ENCODE measurements at regions not wholly inside any gene's neighbourhood (a gene's known extent, or its start where the extent isn't known, plus 50 kb on each side); places are given as distances from the start of the nearest gene placed in this dataset.

- no peak overlapping the region for H3K27ac ChIP-seq (ENCODE audit: low read length in 2 of 2)
- H3K27me3 ChIP-seq (replicated peaks in 1 of 4; ENCODE audit: control extremely low read depth in 1 of 4, control insufficient read depth in 3 of 4, insufficient read depth in 4 of 4, low read length in 3 of 4) = no peaks in the 10 kb centered on the region
- no CpG with 5 or more reads among the region's 1 CpG for WGBS (ENCODE audit: insufficient coverage)
- H3K4me2 ChIP-seq (replicated peaks; ENCODE audit: low read depth, low read length, poor library complexity, severe bottlenecking) = no peak overlapping the region
- no peaks in the 10 kb centered on the region for H4K20me1 ChIP-seq (ENCODE audit: control insufficient read depth, insufficient read depth, low read length, poor library complexity, severe bottlenecking)
- intact Hi-C loops (cut with micrococcal nuclease) = no loop called here
- DNase-seq (no peak), ATAC-seq (ENCODE audit: low read depth) (no peak)
- POLR2A ChIA-PET = no interaction called here
- no peak overlapping the region for H3K4me3 ChIP-seq (ENCODE audit: control extremely low read depth in 1 of 5, extremely low read depth in 1 of 5, insufficient read depth in 1 of 5, low read depth in 2 of 5, low read length in 4 of 5)
- TF ChIP-seq EZH2 (IDR thresholded peaks at IDR 0.05; ENCODE audit: borderline replicate concordance, insufficient read depth, low read depth, low read length, poor library complexity, severe bottlenecking) = no peak
- no peak for TF ChIP-seq CTCF (IDR thresholded peaks at IDR 0.05)
- Mint-ChIP-seq H3K27ac (no peak overlapping the region), H3K4me3 (no peak overlapping the region), H3K4me1 (no peaks in the 10 kb centered on the region), H3K9me3 (ENCODE audit: insufficient read depth) (peaks cover 2% of the 10 kb centered on the region), H3K27me3 (no peaks in the 10 kb centered on the region)
- no peaks in the 10 kb centered on the region for H3K36me3 ChIP-seq (replicated peaks in 1 of 2; ENCODE audit: control extremely low read depth in 1 of 2, control insufficient read depth in 1 of 2, extremely low read depth in 1 of 2, insufficient read depth in 2 of 2, low read length in 1 of 2)
- H3K79me2 ChIP-seq (ENCODE audit: control insufficient read depth, insufficient read depth, low read length) = no peaks in the 10 kb centered on the region
- H3K9ac ChIP-seq (ENCODE audit: low read length) = no peak overlapping the region
- H3K9me3 ChIP-seq (ENCODE audit: control extremely low read depth in 1 of 3, control insufficient read depth in 2 of 3, insufficient read depth in 1 of 3, low read length in 2 of 3) = no peaks in the 10 kb centered on the region
- H3K4me1 ChIP-seq (ENCODE audit: control insufficient read depth in 2 of 2, insufficient read depth in 2 of 2, low read length in 2 of 2) = no peaks in the 10 kb centered on the region
- H2AFZ ChIP-seq (ENCODE audit: insufficient read depth, low read depth, low read length, poor library complexity, severe bottlenecking) = no peak overlapping the region
- CTCF ChIA-PET = no interaction called here
These were observed 479.3 kb upstream of the ZFP42 start for GRCh38 chr4:187516224-187516623.

GRCh38 chr4:187541666-187542065 lies 453.9 kb upstream of the ZFP42 start:
- Histone ChIP-seq H3K9me3 (ENCODE audit: control extremely low read depth in 1 of 3, control insufficient read depth in 2 of 3, insufficient read depth in 1 of 3, low read length in 2 of 3) (no peaks in the 10 kb centered on the region), H4K20me1 (ENCODE audit: control insufficient read depth, insufficient read depth, low read length, poor library complexity, severe bottlenecking) (no peaks in the 10 kb centered on the region), H3K79me2 (ENCODE audit: control insufficient read depth, insufficient read depth, low read length) (no peaks in the 10 kb centered on the region), H2AFZ (ENCODE audit: insufficient read depth, low read depth, low read length, poor library complexity, severe bottlenecking) (no peak overlapping the region), H3K27ac (ENCODE audit: low read length in 2 of 2) (no peak overlapping the region), H3K4me3 (ENCODE audit: control extremely low read depth in 1 of 5, extremely low read depth in 1 of 5, insufficient read depth in 1 of 5, low read depth in 2 of 5, low read length in 4 of 5) (no peak overlapping the region), H3K9ac (ENCODE audit: low read length) (no peak overlapping the region), H3K27me3 (replicated peaks in 1 of 4; ENCODE audit: control extremely low read depth in 1 of 4, control insufficient read depth in 3 of 4, insufficient read depth in 4 of 4, low read length in 3 of 4) (no peaks in the 10 kb centered on the region), H3K4me2 (replicated peaks; ENCODE audit: low read depth, low read length, poor library complexity, severe bottlenecking) (no peak overlapping the region), H3K36me3 (replicated peaks in 1 of 2; ENCODE audit: control extremely low read depth in 1 of 2, control insufficient read depth in 1 of 2, extremely low read depth in 1 of 2, insufficient read depth in 2 of 2, low read length in 1 of 2) (no peaks in the 10 kb centered on the region), H3K4me1 (ENCODE audit: control insufficient read depth in 2 of 2, insufficient read depth in 2 of 2, low read length in 2 of 2) (no peaks in the 10 kb centered on the region)
- no peak for TF ChIP-seq CTCF (IDR thresholded peaks at IDR 0.05)
- TF ChIP-seq EZH2 (IDR thresholded peaks at IDR 0.05; ENCODE audit: borderline replicate concordance, insufficient read depth, low read depth, low read length, poor library complexity, severe bottlenecking) = no peak
- POLR2A ChIA-PET = no interaction called here
- no peaks in the 10 kb centered on the region for H3K4me1 Mint-ChIP-seq
- peaks cover 7% of the 10 kb centered on the region for H3K9me3 Mint-ChIP-seq (ENCODE audit: insufficient read depth)
- ATAC-seq (ENCODE audit: low read depth) (no peak), DNase-seq (no peak)
- no peak overlapping the region for H3K4me3 Mint-ChIP-seq
- WGBS (ENCODE audit: insufficient coverage) = 83% methylated on average over 1 of the region's 6 CpGs
- H3K27ac Mint-ChIP-seq = no peak overlapping the region
- H3K27me3 Mint-ChIP-seq = no peaks in the 10 kb centered on the region
- CTCF ChIA-PET = no interaction called here
- intact Hi-C loops (cut with micrococcal nuclease) = no loop called here

Measured in B cell (primary cell).